A673 (cell line): ENCODE measurements at regions not wholly inside any gene's neighbourhood (a gene's known extent, or its start where the extent isn't known, plus 50 kb on each side); places are given as distances from the start of the nearest gene placed in this dataset.

ENCODE experiments used
- BruUV-seq: library from RNA; stranded (reverse); fragments of 400-500 nt; replicated peaks from 2 replicates; lab custom pipeline; 2021; lab: Mats Ljungman, UMichigan
- CTCF ChIA-PET: fragments of 300-600 bp; sonication (Branson Sonifier 250); formaldehyde crosslinking; loops from one replicate; lab custom pipeline; 2022; ENCODE audit warnings: antibody characterized with exemption; lab: Charles Lee
- POLR2A ChIA-PET: fragments of 300-600 bp; sonication (Branson Sonifier 250); formaldehyde crosslinking; loops from one replicate; lab custom pipeline; 2022; ENCODE audit warnings: antibody characterized with exemption; ENCODE audit not compliant: low non-redundant PET; lab: Charles Lee
- DNase-seq: peaks from one replicate; pipeline ENCODE4 v3.0.0-alpha.2; 2015; ENCODE audit warnings: low spot score
- H3K27ac ChIP-seq: fragments of 200-600 bp; sonication (generic); 2 replicates; pipeline ENCODE4 v1.5.1; 2016; ENCODE audit warnings: mixed run types, low read depth, mild to moderate bottlenecking, mixed read lengths, antibody characterized with exemption, low read length; ENCODE audit not compliant: poor library complexity, severe bottlenecking
- H3K27me3 ChIP-seq: fragments of 200-600 bp; sonication (generic); replicated peaks from 2 replicates; pipeline ENCODE4 v1.6.1; 2017; ENCODE audit warnings: mixed run types, low read depth, mild to moderate bottlenecking, mixed read lengths, antibody characterized with exemption, low read length; ENCODE audit not compliant: insufficient read depth, poor library complexity
- H3K36me3 ChIP-seq: fragments of 200-600 bp; sonication (generic); 2 replicates; pipeline ENCODE4 v1.6.1; 2016; ENCODE audit warnings: mixed run types, mild to moderate bottlenecking, mixed read lengths, antibody characterized with exemption, low read length; ENCODE audit not compliant: insufficient read depth, poor library complexity, severe bottlenecking
- H3K4me1 ChIP-seq: fragments of 200-600 bp; sonication (generic); 2 replicates; pipeline ENCODE4 v1.6.1; 2017; ENCODE audit warnings: mixed run types, mild to moderate bottlenecking, mixed read lengths, antibody characterized with exemption, low read length; ENCODE audit not compliant: insufficient read depth, poor library complexity, severe bottlenecking
- H3K4me3 ChIP-seq: fragments of 200-600 bp; sonication (generic); 2 replicates; pipeline ENCODE4 v1.5.1; 2016; ENCODE audit warnings: low read depth, mixed run types, mild to moderate bottlenecking, mixed read lengths, low read length; ENCODE audit not compliant: poor library complexity, severe bottlenecking
- H3K9me3 ChIP-seq: fragments of 200-600 bp; sonication (generic); 2 replicates; pipeline ENCODE4 v1.6.1; 2016; ENCODE audit warnings: mixed run types, low read depth, mild to moderate bottlenecking, mixed read lengths, antibody characterized with exemption, low read length; ENCODE audit not compliant: poor library complexity, severe bottlenecking
- EZH2 ChIP-seq: fragments of 200-600 bp; sonication (generic); IDR thresholded peaks from 2 replicates; pipeline ENCODE4 v1.6.1; 2017; ENCODE audit warnings: borderline replicate concordance, low read depth, mild to moderate bottlenecking, mixed read lengths, antibody characterized with exemption, low read length; ENCODE audit not compliant: poor library complexity, severe bottlenecking
- intact Hi-C: fragments of 100-400 bp; cut with micrococcal nuclease; formaldehyde crosslinking; loops from one replicate; pipeline ENCODE4 v1.10.0; 2022; ENCODE audit not compliant: unreplicated experiment
- TF ChIP-seq, protein P1 (sequence below): fragments of 300-800, 200-600 bp; sonication (generic); conservative IDR thresholded peaks from 2 replicates; pipeline ENCODE4 v1.5.1; 2017; ENCODE audit warnings: low read depth, mild to moderate bottlenecking, antibody characterized with exemption, low read length, moderate library complexity, mixed read lengths

DNA sequence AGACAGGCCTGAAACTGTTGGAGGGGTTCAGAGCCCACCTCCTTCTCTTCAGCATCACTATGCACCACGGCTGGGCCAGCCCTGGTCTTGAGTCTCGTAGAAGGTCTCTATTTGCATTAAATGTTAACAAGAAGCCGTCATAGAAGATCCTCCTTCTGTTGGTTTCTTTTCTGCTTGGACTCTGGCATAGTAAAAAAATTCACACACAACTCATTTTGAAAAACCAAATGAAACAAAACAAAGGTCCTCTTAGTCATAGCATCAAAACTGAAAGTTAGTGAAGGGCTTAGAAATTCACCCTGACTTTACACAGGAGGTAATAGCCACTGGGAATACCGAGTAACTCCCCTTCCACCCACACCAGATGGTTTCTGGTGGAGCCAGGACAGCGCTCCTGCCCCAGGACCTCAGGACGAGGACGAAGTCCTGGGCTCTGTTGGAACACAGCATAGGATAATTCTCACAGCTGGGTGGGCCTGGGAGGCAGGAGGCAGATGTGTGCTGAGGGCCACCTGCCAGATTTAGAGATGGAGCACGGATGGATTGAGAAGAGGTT, 248.4 kb upstream of the KLF6 start:
- no peak for DNase-seq
- Histone ChIP-seq H3K27me3 (no peaks in the 10 kb centered on the region), H3K9me3 (no peaks in the 10 kb centered on the region), H3K4me3 (no peak overlapping the region), H3K36me3 (no peaks in the 10 kb centered on the region), H3K4me1 (no peaks in the 10 kb centered on the region), H3K27ac (no peak overlapping the region)
- intact Hi-C loops: no loop called here
- ChIA-PET CTCF (no interaction called here), POLR2A (no interaction called here)
- BruUV-seq: no TSS peak
- TF ChIP-seq, protein P1, sequence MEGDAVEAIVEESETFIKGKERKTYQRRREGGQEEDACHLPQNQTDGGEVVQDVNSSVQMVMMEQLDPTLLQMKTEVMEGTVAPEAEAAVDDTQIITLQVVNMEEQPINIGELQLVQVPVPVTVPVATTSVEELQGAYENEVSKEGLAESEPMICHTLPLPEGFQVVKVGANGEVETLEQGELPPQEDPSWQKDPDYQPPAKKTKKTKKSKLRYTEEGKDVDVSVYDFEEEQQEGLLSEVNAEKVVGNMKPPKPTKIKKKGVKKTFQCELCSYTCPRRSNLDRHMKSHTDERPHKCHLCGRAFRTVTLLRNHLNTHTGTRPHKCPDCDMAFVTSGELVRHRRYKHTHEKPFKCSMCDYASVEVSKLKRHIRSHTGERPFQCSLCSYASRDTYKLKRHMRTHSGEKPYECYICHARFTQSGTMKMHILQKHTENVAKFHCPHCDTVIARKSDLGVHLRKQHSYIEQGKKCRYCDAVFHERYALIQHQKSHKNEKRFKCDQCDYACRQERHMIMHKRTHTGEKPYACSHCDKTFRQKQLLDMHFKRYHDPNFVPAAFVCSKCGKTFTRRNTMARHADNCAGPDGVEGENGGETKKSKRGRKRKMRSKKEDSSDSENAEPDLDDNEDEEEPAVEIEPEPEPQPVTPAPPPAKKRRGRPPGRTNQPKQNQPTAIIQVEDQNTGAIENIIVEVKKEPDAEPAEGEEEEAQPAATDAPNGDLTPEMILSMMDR: no peak
- no peak for TF ChIP-seq EZH2

DNA sequence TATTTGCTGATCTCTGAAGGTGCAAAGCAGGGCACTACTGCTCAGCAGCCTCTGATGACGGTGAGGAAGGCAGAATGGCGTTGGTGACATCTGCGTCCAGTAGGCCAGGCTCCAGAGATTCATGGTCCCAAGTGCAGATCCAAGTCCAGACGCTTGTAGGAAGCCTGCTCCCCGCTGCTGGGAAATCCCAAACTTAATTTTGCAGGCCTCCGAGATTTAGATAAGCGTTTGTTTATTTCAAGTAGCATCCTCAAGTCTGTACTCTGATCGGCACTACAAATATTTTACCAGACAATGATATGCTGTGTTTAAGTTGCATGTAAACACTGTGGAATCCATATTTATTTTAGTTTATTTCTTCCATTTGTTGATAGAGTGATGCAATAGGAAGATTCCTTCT, 244.9 kb upstream of the KLF6 start:
- H3K27me3 ChIP-seq: no peaks in the 10 kb centered on the region
- H3K9me3 ChIP-seq: no peaks in the 10 kb centered on the region
- TF ChIP-seq, protein P1: no peak
- no peak for TF ChIP-seq EZH2
- DNase-seq: no peak
- no peak overlapping the region for H3K27ac ChIP-seq
- no peaks in the 10 kb centered on the region for H3K36me3 ChIP-seq
- ChIA-PET CTCF (no interaction called here), POLR2A (no interaction called here)
- H3K4me1 ChIP-seq: no peaks in the 10 kb centered on the region
- no TSS peak for BruUV-seq
- intact Hi-C loops: no loop called here
- no peak overlapping the region for H3K4me3 ChIP-seq

DNA sequence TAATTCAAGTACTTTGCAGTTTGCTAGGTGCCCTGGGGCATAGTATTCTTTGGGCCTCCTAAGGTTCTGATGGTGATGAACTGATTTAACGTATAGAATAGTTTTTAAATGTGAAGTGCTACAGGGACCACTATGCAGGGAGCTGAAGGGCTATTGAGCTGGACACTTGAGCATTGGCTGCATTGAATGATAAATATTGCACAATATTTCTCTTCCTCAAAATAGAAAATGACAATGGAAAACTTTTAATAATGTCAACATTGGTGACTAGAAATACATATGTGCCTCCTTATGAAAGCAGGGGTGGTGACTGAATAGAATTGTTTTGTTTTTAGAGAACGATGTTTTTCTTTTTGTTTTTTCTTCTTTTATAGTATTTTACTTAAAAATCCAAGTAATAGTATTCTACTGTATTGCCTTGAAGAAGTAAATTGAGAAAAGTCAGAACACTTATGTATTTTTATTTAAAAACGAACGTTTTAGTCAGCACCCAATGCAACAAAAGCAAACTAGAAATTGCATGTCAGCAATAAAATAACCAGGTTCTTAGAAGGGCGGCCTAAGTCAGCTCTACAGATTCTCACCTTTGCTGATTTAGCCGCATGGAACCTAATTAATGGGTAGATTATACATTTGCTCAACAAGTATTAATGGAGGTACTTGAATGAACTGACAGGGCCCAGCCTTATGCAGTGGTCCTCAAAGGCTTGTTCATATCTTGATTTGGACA, 244.0 kb upstream of the KLF6 start:
- TF ChIP-seq EZH2: no peak
- TF ChIP-seq, protein P1: no peak
- BruUV-seq: no TSS peak
- no peaks in the 10 kb centered on the region for H3K4me1 ChIP-seq
- H3K36me3 ChIP-seq: no peaks in the 10 kb centered on the region
- H3K9me3 ChIP-seq: no peaks in the 10 kb centered on the region
- no peak overlapping the region for H3K4me3 ChIP-seq
- no peak overlapping the region for H3K27ac ChIP-seq
- ChIA-PET POLR2A (interaction anchor here (0.6 kb wide), 1 partner anchor 167 kb away, joined by 5 read pairs; no protein-coding TSS in a partner anchor), CTCF (no interaction called here)
- H3K27me3 ChIP-seq: no peaks in the 10 kb centered on the region
- intact Hi-C loops: no loop called here
- no peak for DNase-seq
